Activated CD4-positive, alpha-beta T cell treated with anti-CD3 and anti-CD28 coated beads, Interleukin-2, amount 50 U/mL, for 16 hours (primary cell): ENCODE measurements at regions not wholly inside any gene's neighbourhood (a gene's known extent, or its start where the extent isn't known, plus 50 kb on each side); places are given as distances from the start of the nearest gene placed in this dataset.

Source experiments
- DNase-seq: peaks from one replicate; pipeline ENCODE4 v3.0.0-alpha.2; 2020

GRCh38 chr6:138580801-138581200, 81.5 kb upstream of the NHSL1 start:
- DNase-seq: no peak

GRCh38 chr6:138582573-138582972, 83.3 kb upstream of the NHSL1 start:
- DNase-seq: no peak

GRCh38 chr6:138586638-138587037, 87.3 kb upstream of the NHSL1 start:
- no peak for DNase-seq

- peak; percentile 75 for DNase-seq
These were observed 89.6 kb upstream of the NHSL1 start for GRCh38 chr6:138588805-138589434.

- DNase-seq: peak; percentile 64
These were observed 91.8 kb upstream of the NHSL1 start for GRCh38 chr6:138590796-138591709.

- peak; percentile 18 for DNase-seq
These were observed 93.4 kb upstream of the NHSL1 start for GRCh38 chr6:138592749-138593123.

GRCh38 chr6:138593124-138593877, 94.0 kb upstream of the NHSL1 start:
- DNase-seq: peak; percentile 90

- no peak for DNase-seq
These were observed 94.8 kb upstream of the NHSL1 start for GRCh38 chr6:138593909-138594757.

- DNase-seq: no peak
These were observed 95.5 kb upstream of the NHSL1 start for GRCh38 chr6:138594758-138595140.

GRCh38 chr6:138596126-138596525, 96.8 kb upstream of the NHSL1 start:
- no peak for DNase-seq

GRCh38 chr6:138596591-138596990, 97.3 kb upstream of the NHSL1 start:
- DNase-seq: no peak

- no peak for DNase-seq
These were observed 98.0 kb upstream of the NHSL1 start for GRCh38 chr6:138597336-138597735.

GRCh38 chr6:138598562-138599173, 99.4 kb upstream of the NHSL1 start:
- DNase-seq: no peak

- no peak for DNase-seq
These were observed 101.0 kb upstream of the NHSL1 start for GRCh38 chr6:138600261-138600660.

- DNase-seq: no peak
These were observed 101.4 kb upstream of the NHSL1 start for GRCh38 chr6:138600726-138601125.

GRCh38 chr6:138601128-138601527, 101.8 kb upstream of the NHSL1 start:
- DNase-seq: no peak

- DNase-seq: no peak
These were observed 106.7 kb upstream of the NHSL1 start for GRCh38 chr6:138605958-138606357.

- no peak for DNase-seq
These were observed 108.5 kb upstream of the NHSL1 start for GRCh38 chr6:138607478-138608433.

- no peak for DNase-seq
These were observed 109.6 kb upstream of the NHSL1 start for GRCh38 chr6:138608896-138609295.

GRCh38 chr6:138609801-138610430, 110.6 kb upstream of the NHSL1 start:
- DNase-seq: no peak

- DNase-seq: no peak
These were observed 111.5 kb upstream of the NHSL1 start for GRCh38 chr6:138610816-138611215.
